GM12878 (cell line): ENCODE measurements at regions not wholly inside any gene's neighbourhood (a gene's known extent, or its start where the extent isn't known, plus 50 kb on each side); places are given as distances from the start of the nearest gene placed in this dataset.

Source experiments
- ATAC-seq: fragments of 200-7000 bp; cut with Tn5 transposase; 3 replicates; pipeline ENCODE4 v1.9.1; 2020; ENCODE audit warnings: mild to moderate bottlenecking, moderate library complexity
- BruUV-seq: library from RNA; stranded (reverse); fragments of 400-500 nt; replicated peaks from 2 replicates; lab custom pipeline; 2021; lab: Mats Ljungman, UMichigan
- CTCF ChIA-PET: fragments of 300-600 bp; sonication (Branson Sonifier 250); formaldehyde crosslinking; extraction: SDS; loops from one replicate; lab custom pipeline; 2021; ENCODE audit warnings: inconsistent platforms; lab: Yijun Ruan, JAX
- POLR2A ChIA-PET: fragments of 350-600 bp; formaldehyde crosslinking; extraction: SDS; loops from one replicate; lab custom pipeline; 2021; ENCODE audit warnings: inconsistent platforms; lab: Charles Lee
- RAD21 ChIA-PET: fragments of 300-600 bp; sonication (Branson Sonifier 250); formaldehyde crosslinking; loops from one replicate; lab custom pipeline; 2023; ENCODE audit warnings: antibody characterized with exemption; ENCODE audit not compliant: unreplicated experiment; lab: Charles Lee
- SMC1A ChIA-PET: fragments of 300-600 bp; sonication (Branson Sonifier 250); formaldehyde crosslinking; loops from one replicate; lab custom pipeline; 2023; ENCODE audit not compliant: unreplicated experiment, uncharacterized antibody; lab: Charles Lee
- DNase-seq: peaks from one replicate; pipeline ENCODE4 v3.0.0-alpha.2; 2011; ENCODE audit warnings: low read depth, low spot score
- FAIRE-seq: peaks from 3 replicates; lab custom pipeline; 2011; peaks lifted over from hg19 to GRCh38; lab: Jason Lieb, UNC
- H2AFZ ChIP-seq: 2 replicates; pipeline ENCODE4 v1.6.0; 2011; ENCODE audit warnings: low read depth, low read length, control low read depth; ENCODE audit not compliant: control insufficient read depth
- H3K27ac ChIP-seq: 2 replicates; pipeline ENCODE4 v1.5.1; 2011; ENCODE audit warnings: control low read depth; ENCODE audit not compliant: control insufficient read depth, insufficient read depth
- H3K27me3 ChIP-seq, 2 experiments: replicated peaks in 1 of 2; 2 replicates each; pipeline versions ENCODE4 v1.6.0 to v1.6.1; 2011; ENCODE audit warnings: low read length in 1 of 2; ENCODE audit not compliant: control insufficient read depth in 2 of 2, insufficient read depth in 2 of 2
- H3K36me3 ChIP-seq, 2 experiments: 2 replicates each; pipeline ENCODE4 v1.5.1; 2011; ENCODE audit warnings: low read length in 1 of 2; ENCODE audit not compliant: control insufficient read depth in 2 of 2, insufficient read depth in 2 of 2
- H3K4me1 ChIP-seq: 2 replicates; pipeline ENCODE4 v1.6.1; 2011; ENCODE audit warnings: mild to moderate bottlenecking, low read length, moderate library complexity, mixed read lengths; ENCODE audit not compliant: control insufficient read depth, insufficient read depth
- H3K4me2 ChIP-seq: 2 replicates; pipeline ENCODE4 v1.6.0; 2011; ENCODE audit warnings: control low read depth; ENCODE audit not compliant: control insufficient read depth, insufficient read depth
- H3K4me3 ChIP-seq: fragments of 200-600 bp; sonication (generic); 2 replicates; pipeline ENCODE4 v1.5.1; 2016
- H3K79me2 ChIP-seq: 2 replicates; pipeline ENCODE4 v1.6.0; 2011; ENCODE audit warnings: low read length; ENCODE audit not compliant: control insufficient read depth, insufficient read depth
- H3K9ac ChIP-seq: 2 replicates; pipeline ENCODE4 v1.8.0; 2011; ENCODE audit warnings: low read length, control low read depth, mixed read lengths; ENCODE audit not compliant: control insufficient read depth, insufficient read depth
- H3K9me3 ChIP-seq: replicated peaks from 3 replicates; pipeline ENCODE4 v1.5.1; 2011; ENCODE audit warnings: mild to moderate bottlenecking, low read length; ENCODE audit not compliant: control insufficient read depth, insufficient read depth
- H4K20me1 ChIP-seq: 2 replicates; pipeline ENCODE4 v1.6.0; 2011; ENCODE audit not compliant: control insufficient read depth, insufficient read depth
- BCL11A ChIP-seq: IDR thresholded peaks from 2 replicates; pipeline ENCODE4 v1.6.1; 2011; ENCODE audit warnings: low read depth, low read length
- CBX3 ChIP-seq: fragments of 200-600 bp; sonication (generic); IDR thresholded peaks from 2 replicates; pipeline ENCODE4 v1.6.1; 2016; ENCODE audit warnings: low read depth, borderline replicate concordance
- CEBPB ChIP-seq, 2 experiments: fragments of 150-350 bp in 1 of 2; IDR thresholded peaks; 2 replicates each; pipeline ENCODE4 v1.6.1; 2012 to 2014; ENCODE audit warnings: low read depth in 2 of 2, low read length in 2 of 2, borderline replicate concordance in 1 of 2, inconsistent platforms in 1 of 2
- CHD2 ChIP-seq: IDR thresholded peaks from 2 replicates; pipeline ENCODE4 v1.6.1; 2011; ENCODE audit warnings: low read depth, low read length, improper control_type of control experiment, borderline replicate concordance
- EGR1 ChIP-seq, 2 experiments: IDR thresholded peaks; 1 replicate in 1 of 2; 2 replicates in 1 of 2; pipeline ENCODE4 v1.6.1; 2011 to 2012; ENCODE audit warnings: low read depth in 2 of 2, low read length in 2 of 2, borderline replicate concordance in 1 of 2, mild to moderate bottlenecking in 1 of 2, moderate library complexity in 1 of 2
- IKZF1 ChIP-seq: fragments of 450-650 bp; conservative IDR thresholded peaks from 2 replicates; pipeline ENCODE4 v1.6.1; 2017; ENCODE audit warnings: antibody characterized with exemption, mild to moderate bottlenecking
- IKZF2 ChIP-seq, 2 experiments: fragments of 450-650 bp; IDR thresholded peaks; 2 replicates each; pipeline ENCODE4 v1.6.1; 2017; ENCODE audit warnings: mild to moderate bottlenecking in 2 of 2, moderate library complexity in 2 of 2
- MEF2B ChIP-seq: fragments of 450-650 bp; IDR thresholded peaks from 2 replicates; pipeline ENCODE4 v1.6.1; 2018; ENCODE audit warnings: mild to moderate bottlenecking, moderate library complexity; ENCODE audit not compliant: partially characterized antibody, poor library complexity, severe bottlenecking
- NR2C1 ChIP-seq: fragments of 450-650 bp; IDR thresholded peaks from 2 replicates; pipeline ENCODE4 v1.6.1; 2017; ENCODE audit warnings: antibody characterized with exemption, mild to moderate bottlenecking, moderate library complexity
- POLR2AphosphoS5 ChIP-seq: IDR thresholded peaks from 2 replicates; pipeline ENCODE4 v1.6.1; 2011; ENCODE audit warnings: mild to moderate bottlenecking, low read length, inconsistent platforms
- RB1 ChIP-seq: fragments of 450-650 bp; formaldehyde crosslinking; IDR thresholded peaks from 2 replicates; pipeline ENCODE4 v1.6.1; 2017; ENCODE audit warnings: mild to moderate bottlenecking, borderline replicate concordance
- RUNX3 ChIP-seq: IDR thresholded peaks from 2 replicates; pipeline ENCODE4 v1.6.1; 2012; ENCODE audit warnings: low read length, inconsistent platforms
- SPI1 ChIP-seq: IDR thresholded peaks from 2 replicates; pipeline ENCODE4 v1.6.1; 2011; ENCODE audit warnings: low read depth, mild to moderate bottlenecking, low read length, moderate library complexity, borderline replicate concordance; ENCODE audit not compliant: insufficient read depth
- YY1 ChIP-seq: IDR thresholded peaks from 2 replicates; pipeline ENCODE4 v1.6.1; 2011; ENCODE audit warnings: low read depth, mild to moderate bottlenecking, low read length
- ZBTB33 ChIP-seq: fragments of 450-650 bp; IDR thresholded peaks from 2 replicates; pipeline ENCODE4 v1.6.1; 2017; ENCODE audit warnings: mild to moderate bottlenecking
- ZBTB40 ChIP-seq: fragments of 450-650 bp; IDR thresholded peaks from 2 replicates; pipeline ENCODE4 v1.6.1; 2016; ENCODE audit warnings: mild to moderate bottlenecking, moderate library complexity, borderline replicate concordance
- WGBS: methylation state at CpG from one replicate; pipeline ENCODE4 v1.1.6; 2016; ENCODE audit warnings: low lambda C conversion rate; ENCODE audit not compliant: insufficient replicate concordance, insufficient coverage; ENCODE audit errors: missing lambda C conversion rate; 5-methylcytosine and 5-hydroxymethylcytosine counted together
- in situ Hi-C: fragments of 300-500 bp; cut with MboI; formaldehyde crosslinking; loops from 9 replicates; pipeline ENCODE4 v1.14.3; 2018; ENCODE audit warnings: mixed read lengths
- intact Hi-C: fragments of 100-400 bp; cut with micrococcal nuclease; formaldehyde crosslinking; loops from one replicate; pipeline ENCODE4 v1.14.2; 2022; ENCODE audit not compliant: unreplicated experiment

DNA sequence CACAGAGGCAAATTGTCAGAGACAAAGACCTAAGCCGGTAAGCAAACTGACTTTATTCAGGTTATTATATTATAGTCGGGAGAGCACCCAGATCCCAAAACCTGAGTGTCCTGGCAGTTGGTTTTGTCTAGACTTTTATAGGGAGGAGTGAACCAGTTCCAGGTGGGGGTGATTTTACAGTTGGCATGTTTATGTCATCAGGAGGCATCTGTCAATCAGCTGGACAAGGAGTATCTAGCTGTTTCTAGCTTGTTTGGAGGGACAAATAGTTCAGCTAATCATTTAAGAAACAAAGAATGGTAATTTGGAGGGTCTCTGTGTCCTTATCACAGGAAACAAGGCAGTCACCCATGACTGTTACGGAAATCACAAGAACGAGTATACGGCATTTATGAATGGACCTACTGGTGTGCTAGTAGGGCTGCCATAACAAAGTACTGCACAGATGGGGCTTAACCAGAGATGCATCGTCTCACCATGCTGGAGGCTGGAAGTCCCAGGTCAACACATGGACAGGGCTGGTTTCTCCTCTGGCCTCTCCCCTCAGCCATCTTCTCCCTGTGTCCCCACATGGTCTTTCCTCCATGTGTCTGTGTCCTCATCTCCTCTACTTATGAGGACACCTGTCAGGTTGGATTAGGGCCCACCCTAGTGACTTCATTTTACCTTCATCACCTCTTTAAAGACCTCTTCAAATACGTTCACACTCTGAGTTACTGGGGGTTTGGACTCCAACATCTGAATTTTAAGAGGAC, 122.7 kb downstream of the LY86 start (continued):
- no peak for TF ChIP-seq CBX3
- TF ChIP-seq RB1, result no peak

- in situ Hi-C loops, result no loop called here
- ChIA-PET RAD21 (no interaction called here), POLR2A (interaction anchor here (0.6 to 1.4 kb wide), 2 partner anchors 10 to 768 kb away, joined by 3 read pairs; no protein-coding TSS in a partner anchor), CTCF (interaction anchor here (0.7 to 2.0 kb wide), 3 partner anchors 9 to 75 kb away, joined by 3 to 5 read pairs (median 3); no protein-coding TSS in a partner anchor), SMC1A (interaction anchor here (0.6 to 2.6 kb wide), 5 partner anchors 10 to 531 kb away, joined by 3 to 10 read pairs (median 4); no protein-coding TSS in a partner anchor)
- ATAC-seq, result peak; percentile 63
- Histone ChIP-seq H3K9me3 (no peaks in the 10 kb centered on the region), H3K4me3 (no peak overlapping the region), H3K27me3 (no peaks in the 10 kb centered on the region), H3K4me2 (peak overlapping the region; percentile 61), H3K36me3 (no peaks in the 10 kb centered on the region), H2AFZ (peak overlapping the region; percentile 62), H3K9ac (no peak overlapping the region), H3K79me2 (no peaks in the 10 kb centered on the region), H3K27ac (no peak overlapping the region), H4K20me1 (no peaks in the 10 kb centered on the region), H3K4me1 (peaks cover 23% of the 10 kb centered on the region)
- BruUV-seq, result no TSS peak
- 31% methylated on average over 7 of the region's 7 CpGs for WGBS
- intact Hi-C loops, result no loop called here
- FAIRE-seq, result peak; percentile 72
- peak; percentile 39 for DNase-seq
- TF ChIP-seq CHD2 (no peak), POLR2AphosphoS5 (no peak), NR2C1 (no peak), ZBTB33 (no peak), MEF2B (peak; percentile 36), CEBPB (IDR thresholded peaks at IDR 0.05; ENCODE audit: borderline replicate concordance in 1 of 2, low read depth in 2 of 2, low read length in 2 of 2) (no peak), IKZF2 (IDR thresholded peaks at IDR 0.05) (peak; percentile 69; a peak in 2 of 4 replicates), EGR1 (IDR thresholded peaks at IDR 0.05; ENCODE audit: borderline replicate concordance in 1 of 2, low read depth in 2 of 2, low read length in 2 of 2) (no peak), RUNX3 (peak; percentile 86), IKZF1 (peak; percentile 46), YY1 (no peak), ZBTB40 (no peak), SPI1 (peak; percentile 56; the same call in 1 of the 2 replicates), BCL11A (no peak)
Measured at GRCh38 chr6:6711832-6712448, 123.4 kb downstream of the LY86 start.
